ENCODE measurements at regions not wholly inside any gene's neighbourhood (a gene's known extent, or its start where the extent isn't known, plus 50 kb on each side); places are given as distances from the start of the nearest gene placed in this dataset.

GRCh38 chr1:5390504-5390903 lies 601.7 kb downstream of the NPHP4 start:
- H4K20me1 ChIP-seq (ENCODE audit: control insufficient read depth, extremely low read depth, insufficient read depth, low read length) = no peaks in the 10 kb centered on the region
- H3K79me2 ChIP-seq (ENCODE audit: control insufficient read depth, insufficient read depth, low read length) = no peaks in the 10 kb centered on the region
- H3K27ac ChIP-seq (ENCODE audit: insufficient read depth, low read length) = no peak overlapping the region
- no peak overlapping the region for H3K9ac ChIP-seq (ENCODE audit: insufficient read depth, low read length)
- no peaks in the 10 kb centered on the region for H3K36me3 ChIP-seq (ENCODE audit: control insufficient read depth, insufficient read depth, low read length)
- no peak for TF ChIP-seq EZH2 (IDR thresholded peaks at IDR 0.05; ENCODE audit: low read length, missing control alignments)
- no peak overlapping the region for H3K4me3 ChIP-seq (replicated peaks in 1 of 4; ENCODE audit: control extremely low read depth in 1 of 4, insufficient read depth in 1 of 4, low read depth in 3 of 4, low read length in 4 of 4)
- no peak for DNase-seq (ENCODE audit: low read depth in 2 of 2)
- H3K4me2 ChIP-seq (ENCODE audit: extremely low read depth, insufficient read depth, low read length) = no peak overlapping the region
- no peaks in the 10 kb centered on the region for H3K27me3 ChIP-seq (ENCODE audit: control insufficient read depth, insufficient read depth, low read length)
- H2AFZ ChIP-seq (ENCODE audit: low read length) = no peak overlapping the region
- H3K4me1 ChIP-seq (ENCODE audit: control insufficient read depth, extremely low read depth, insufficient read depth, low read length) = no peaks in the 10 kb centered on the region
- no peaks in the 10 kb centered on the region for H3K9me3 ChIP-seq (ENCODE audit: control insufficient read depth, insufficient read depth, low read depth, low read length)

GRCh38 chr1:5389101-5389885 lies 602.9 kb downstream of the NPHP4 start:
- TF ChIP-seq EZH2 (IDR thresholded peaks at IDR 0.05; ENCODE audit: low read length, missing control alignments) (no peak), CTCF (conservative IDR thresholded peaks at IDR 0.05 in 1 of 2, IDR thresholded peaks at IDR 0.05 in 1 of 2; ENCODE audit: low read depth in 1 of 2, low read length in 2 of 2) (no peak)
- no peak overlapping the region for H2AFZ ChIP-seq (ENCODE audit: low read length)
- no peaks in the 10 kb centered on the region for H3K36me3 ChIP-seq (ENCODE audit: control insufficient read depth, insufficient read depth, low read length)
- no peaks in the 10 kb centered on the region for H4K20me1 ChIP-seq (ENCODE audit: control insufficient read depth, extremely low read depth, insufficient read depth, low read length)
- no peak overlapping the region for H3K4me2 ChIP-seq (ENCODE audit: extremely low read depth, insufficient read depth, low read length)
- H3K4me3 ChIP-seq (replicated peaks in 1 of 4; ENCODE audit: control extremely low read depth in 1 of 4, insufficient read depth in 1 of 4, low read depth in 3 of 4, low read length in 4 of 4) = no peak overlapping the region
- H3K9me3 ChIP-seq (ENCODE audit: control insufficient read depth, insufficient read depth, low read depth, low read length) = no peaks in the 10 kb centered on the region
- DNase-seq (ENCODE audit: low read depth in 2 of 2) = no peak
- H3K9ac ChIP-seq (ENCODE audit: insufficient read depth, low read length) = no peak overlapping the region
- H3K4me1 ChIP-seq (ENCODE audit: control insufficient read depth, extremely low read depth, insufficient read depth, low read length) = no peaks in the 10 kb centered on the region
- no peak overlapping the region for H3K27ac ChIP-seq (ENCODE audit: insufficient read depth, low read length)
- H3K27me3 ChIP-seq (ENCODE audit: control insufficient read depth, insufficient read depth, low read length) = no peaks in the 10 kb centered on the region
- no peaks in the 10 kb centered on the region for H3K79me2 ChIP-seq (ENCODE audit: control insufficient read depth, insufficient read depth, low read length)

DNA sequence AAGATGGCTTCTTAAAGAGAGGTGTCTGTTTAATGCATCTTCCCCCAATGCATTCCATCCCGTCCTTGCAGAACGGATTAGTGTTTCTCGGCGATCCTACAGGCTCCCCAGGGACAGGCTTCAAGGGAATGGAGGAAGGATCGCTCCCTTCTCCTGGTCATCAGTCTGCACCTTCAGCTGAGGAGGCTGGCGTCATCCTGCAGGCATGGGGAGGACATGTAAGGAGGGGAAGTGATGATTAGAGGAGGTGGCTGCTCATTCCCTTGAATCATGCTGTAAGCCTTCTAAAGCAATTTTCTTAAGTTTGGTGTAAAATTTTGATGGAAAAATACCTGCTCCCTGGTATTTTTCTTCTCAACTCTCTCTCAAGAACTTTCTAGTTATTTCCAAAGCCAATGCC lies 603.6 kb downstream of the NPHP4 start:
- no peaks in the 10 kb centered on the region for H4K20me1 ChIP-seq (ENCODE audit: control insufficient read depth, extremely low read depth, insufficient read depth, low read length)
- TF ChIP-seq EZH2 (IDR thresholded peaks at IDR 0.05; ENCODE audit: low read length, missing control alignments) (no peak), CTCF (conservative IDR thresholded peaks at IDR 0.05 in 1 of 2, IDR thresholded peaks at IDR 0.05 in 1 of 2; ENCODE audit: low read depth in 1 of 2, low read length in 2 of 2) (no peak)
- no peaks in the 10 kb centered on the region for H3K79me2 ChIP-seq (ENCODE audit: control insufficient read depth, insufficient read depth, low read length)
- H2AFZ ChIP-seq (ENCODE audit: low read length) = no peak overlapping the region
- no peak overlapping the region for H3K9ac ChIP-seq (ENCODE audit: insufficient read depth, low read length)
- no peaks in the 10 kb centered on the region for H3K27me3 ChIP-seq (ENCODE audit: control insufficient read depth, insufficient read depth, low read length)
- H3K4me2 ChIP-seq (ENCODE audit: extremely low read depth, insufficient read depth, low read length) = no peak overlapping the region
- DNase-seq (ENCODE audit: low read depth in 2 of 2) = no peak
- H3K4me3 ChIP-seq (replicated peaks in 1 of 4; ENCODE audit: control extremely low read depth in 1 of 4, insufficient read depth in 1 of 4, low read depth in 3 of 4, low read length in 4 of 4) = no peak overlapping the region
- no peaks in the 10 kb centered on the region for H3K4me1 ChIP-seq (ENCODE audit: control insufficient read depth, extremely low read depth, insufficient read depth, low read length)
- no peak overlapping the region for H3K27ac ChIP-seq (ENCODE audit: insufficient read depth, low read length)
- no peaks in the 10 kb centered on the region for H3K9me3 ChIP-seq (ENCODE audit: control insufficient read depth, insufficient read depth, low read depth, low read length)
- no peaks in the 10 kb centered on the region for H3K36me3 ChIP-seq (ENCODE audit: control insufficient read depth, insufficient read depth, low read length)

Data from fibroblast of lung (primary cell).